ENCODE measurements at regions not wholly inside any gene's neighbourhood (a gene's known extent, or its start where the extent isn't known, plus 50 kb on each side); places are given as distances from the start of the nearest gene placed in this dataset.

DNA sequence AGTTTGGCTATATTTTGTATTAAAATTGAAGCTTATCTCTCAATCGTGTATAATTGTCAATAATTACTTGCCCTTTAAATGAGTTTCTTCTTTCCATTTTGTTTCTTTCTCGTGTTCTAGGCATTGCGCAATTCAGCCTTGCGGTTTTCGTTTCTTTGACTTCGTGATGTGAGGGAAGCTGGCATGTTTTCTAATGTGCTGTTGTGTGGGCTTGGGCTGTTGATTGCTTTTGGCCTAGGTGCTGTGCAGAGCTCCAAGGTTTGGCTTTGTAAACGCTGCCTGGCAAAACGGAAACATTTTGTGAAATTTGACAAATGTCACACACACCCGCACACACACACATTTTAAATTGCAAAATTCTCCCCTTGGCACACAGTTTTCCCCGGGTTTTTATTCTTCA is 242.6 kb upstream of the TCF4 start:
- TF ChIP-seq, protein P1, sequence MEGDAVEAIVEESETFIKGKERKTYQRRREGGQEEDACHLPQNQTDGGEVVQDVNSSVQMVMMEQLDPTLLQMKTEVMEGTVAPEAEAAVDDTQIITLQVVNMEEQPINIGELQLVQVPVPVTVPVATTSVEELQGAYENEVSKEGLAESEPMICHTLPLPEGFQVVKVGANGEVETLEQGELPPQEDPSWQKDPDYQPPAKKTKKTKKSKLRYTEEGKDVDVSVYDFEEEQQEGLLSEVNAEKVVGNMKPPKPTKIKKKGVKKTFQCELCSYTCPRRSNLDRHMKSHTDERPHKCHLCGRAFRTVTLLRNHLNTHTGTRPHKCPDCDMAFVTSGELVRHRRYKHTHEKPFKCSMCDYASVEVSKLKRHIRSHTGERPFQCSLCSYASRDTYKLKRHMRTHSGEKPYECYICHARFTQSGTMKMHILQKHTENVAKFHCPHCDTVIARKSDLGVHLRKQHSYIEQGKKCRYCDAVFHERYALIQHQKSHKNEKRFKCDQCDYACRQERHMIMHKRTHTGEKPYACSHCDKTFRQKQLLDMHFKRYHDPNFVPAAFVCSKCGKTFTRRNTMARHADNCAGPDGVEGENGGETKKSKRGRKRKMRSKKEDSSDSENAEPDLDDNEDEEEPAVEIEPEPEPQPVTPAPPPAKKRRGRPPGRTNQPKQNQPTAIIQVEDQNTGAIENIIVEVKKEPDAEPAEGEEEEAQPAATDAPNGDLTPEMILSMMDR (IDR thresholded peaks at IDR 0.05), result no peak
- TF ChIP-seq POLR2A (IDR thresholded peaks at IDR 0.05), result no peak
